GM23338 (cell line): ENCODE measurements at regions not wholly inside any gene's neighbourhood (a gene's known extent, or its start where the extent isn't known, plus 50 kb on each side); places are given as distances from the start of the nearest gene placed in this dataset.

ENCODE experiments used
- CREB1 ChIP-seq: fragments of 250-450 bp; sonication (Bioruptor Pico); IDR thresholded peaks from 2 replicates; pipeline ENCODE4 v1.5.0; 2020; ENCODE audit warnings: low read depth, mild to moderate bottlenecking, moderate library complexity
- CTCF ChIP-seq, 2 experiments: fragments of 200-600 bp in 1 of 2; sonication (generic) in 1 of 2; conservative IDR thresholded peaks; 2 replicates each; pipeline versions ENCODE4 v1.5.1 to v1.6.1; 2016 to 2017; ENCODE audit warnings: antibody characterized with exemption in 2 of 2, low read depth in 2 of 2, mild to moderate bottlenecking in 2 of 2, moderate library complexity in 1 of 2
- EZH2 ChIP-seq: fragments of 200-600 bp; sonication (generic); IDR thresholded peaks from one replicate; pipeline ENCODE4 v1.8.0; 2017; ENCODE audit warnings: antibody characterized with exemption, mild to moderate bottlenecking, low read depth; ENCODE audit not compliant: unreplicated experiment
- EZH2phosphoT487 ChIP-seq: fragments of 200-600 bp; sonication (generic); IDR thresholded peaks from one replicate; pipeline ENCODE4 v1.8.1; 2018; ENCODE audit warnings: antibody characterized with exemption; ENCODE audit not compliant: unreplicated experiment
- JUNB ChIP-seq: IDR thresholded peaks from one replicate; pipeline ENCODE4 v1.6.1; 2016; ENCODE audit warnings: antibody characterized with exemption; ENCODE audit not compliant: unreplicated experiment
- POLR2AphosphoS5 ChIP-seq: IDR thresholded peaks from 2 replicates; pipeline ENCODE4 v1.6.1; 2016; ENCODE audit warnings: antibody characterized with exemption, low read depth
- REST ChIP-seq: IDR thresholded peaks from one replicate; pipeline ENCODE4 v1.6.1; 2018; ENCODE audit warnings: antibody characterized with exemption; ENCODE audit not compliant: unreplicated experiment
- STAT1 ChIP-seq: IDR thresholded peaks from one replicate; pipeline ENCODE4 v1.6.1; 2016; ENCODE audit warnings: antibody characterized with exemption; ENCODE audit not compliant: unreplicated experiment
- ZNF114 ChIP-seq: fragments of 250-450 bp; sonication (Bioruptor Pico); IDR thresholded peaks from 2 replicates; pipeline ENCODE4 v1.5.0; 2020; ENCODE audit warnings: mild to moderate bottlenecking, moderate library complexity
- ZNF331 ChIP-seq: fragments of 250-450 bp; sonication (Bioruptor Pico); IDR thresholded peaks from 2 replicates; pipeline ENCODE4 v1.5.0; 2020; ENCODE audit warnings: low read depth, mild to moderate bottlenecking, moderate library complexity

- TF ChIP-seq CTCF (conservative IDR thresholded peaks at IDR 0.05; ENCODE audit: low read depth in 2 of 2), result no peak
- no peak for TF ChIP-seq EZH2
- no peak for TF ChIP-seq JUNB
- no peak for TF ChIP-seq REST
- TF ChIP-seq ZNF331 (CRISPR knock-in tag), result no peak
- TF ChIP-seq POLR2AphosphoS5, result no peak
- no peak for TF ChIP-seq STAT1
- TF ChIP-seq CREB1, result no peak
- no peak for TF ChIP-seq EZH2phosphoT487
- TF ChIP-seq ZNF114 (CRISPR knock-in tag), result no peak
Observed at GRCh38 chr2:81247648-81248047, 943.1 kb upstream of the LRRTM1 start.
